AG08395 (cell line): ENCODE measurements at regions not wholly inside any gene's neighbourhood (a gene's known extent, or its start where the extent isn't known, plus 50 kb on each side); places are given as distances from the start of the nearest gene placed in this dataset.

Experiments used
- DNase-seq: peaks from one replicate; pipeline ENCODE4 v3.0.0; 2012; ENCODE audit warnings: mixed read lengths, low spot score

- DNase-seq, result no peak
Observed at GRCh38 chr13:27014406-27015359, 156.9 kb downstream of the USP12 start.

DNA sequence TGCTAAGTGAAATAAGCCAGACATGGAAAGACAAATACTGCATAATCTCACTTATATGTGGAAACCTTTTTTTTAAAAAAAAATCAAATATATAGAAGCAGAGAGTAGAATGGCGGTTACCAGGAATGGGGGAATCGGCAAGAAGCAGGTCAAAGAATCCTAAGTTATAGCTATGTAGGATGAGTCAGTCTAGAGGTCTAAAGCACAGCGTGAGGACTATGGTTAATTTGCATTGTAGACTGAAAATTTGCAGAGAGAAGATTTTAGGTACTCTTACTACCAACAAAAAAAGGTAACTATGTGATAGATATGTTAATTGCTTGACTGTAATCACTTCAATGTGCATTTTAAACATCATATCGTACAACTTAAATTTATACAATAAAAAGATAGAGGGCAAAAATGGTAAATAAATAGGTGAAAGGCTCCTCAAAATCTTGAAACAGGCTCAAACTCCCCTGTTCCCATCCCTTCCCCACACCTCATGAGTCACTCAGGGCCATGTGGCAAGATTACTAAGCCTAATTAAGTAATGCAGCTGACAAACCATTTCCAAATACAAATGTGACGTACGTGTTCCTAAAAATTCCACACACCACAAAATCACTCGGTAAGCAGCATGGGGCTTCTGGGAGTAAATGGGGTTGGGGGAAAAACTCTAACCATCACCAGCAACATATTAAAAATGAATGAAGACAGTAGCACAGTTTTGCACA, 159.0 kb downstream of the USP12 start:
- peak; percentile 88 for DNase-seq

- no peak for DNase-seq
Observed at GRCh38 chr13:27011661-27012060, 159.9 kb downstream of the USP12 start.

DNA sequence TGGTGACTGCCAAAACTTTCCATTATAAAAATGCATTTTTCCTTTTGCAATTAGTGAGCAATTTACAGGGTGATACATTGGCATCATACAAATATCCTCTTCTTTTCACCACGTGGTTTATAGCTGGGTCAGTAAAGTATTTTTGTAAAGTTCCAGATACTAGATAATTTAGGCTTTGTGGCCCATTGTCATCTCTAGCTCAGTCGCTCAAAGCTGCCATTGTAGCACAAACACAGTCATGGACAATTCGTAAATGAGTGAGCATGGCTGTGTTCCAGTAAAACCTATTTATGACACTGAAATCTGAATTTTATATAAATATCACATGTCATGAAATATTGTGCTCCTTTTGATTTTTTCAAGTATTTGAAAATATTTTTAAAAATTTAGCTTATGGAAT, 162.9 kb downstream of the USP12 start:
- DNase-seq, result no peak

- no peak for DNase-seq
Observed at GRCh38 chr13:27007166-27007565, 164.4 kb downstream of the USP12 start.

GRCh38 chr13:27006519-27007161, 165.0 kb downstream of the USP12 start:
- peak; percentile 50 for DNase-seq

DNA sequence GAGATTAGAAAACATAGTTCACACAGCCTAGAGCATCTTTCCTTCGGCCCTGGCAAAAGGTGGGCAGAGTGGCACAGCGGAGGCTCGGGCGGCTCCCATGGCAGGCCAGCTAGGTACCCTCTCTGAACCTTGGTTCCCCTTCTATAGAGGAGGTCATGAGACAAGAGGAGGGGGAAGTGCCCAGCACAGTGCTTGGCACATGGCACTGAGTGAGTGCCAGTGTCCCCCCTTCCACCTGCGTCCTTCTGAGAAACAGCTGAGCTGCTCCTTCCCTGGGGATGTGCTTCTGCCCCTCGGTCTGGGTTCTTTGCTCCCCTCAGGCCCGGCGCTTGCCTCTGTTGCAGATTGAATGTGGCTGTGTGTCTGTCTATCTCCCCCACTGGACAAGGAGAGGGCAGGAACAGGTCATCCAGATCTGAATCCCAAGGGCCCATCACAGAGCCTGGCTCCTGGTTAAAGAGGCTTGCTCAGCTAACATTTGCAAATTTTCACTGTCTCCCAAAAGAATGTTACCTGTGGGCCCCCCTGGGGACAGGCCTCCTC, 165.6 kb downstream of the USP12 start:
- DNase-seq, result no peak

DNA sequence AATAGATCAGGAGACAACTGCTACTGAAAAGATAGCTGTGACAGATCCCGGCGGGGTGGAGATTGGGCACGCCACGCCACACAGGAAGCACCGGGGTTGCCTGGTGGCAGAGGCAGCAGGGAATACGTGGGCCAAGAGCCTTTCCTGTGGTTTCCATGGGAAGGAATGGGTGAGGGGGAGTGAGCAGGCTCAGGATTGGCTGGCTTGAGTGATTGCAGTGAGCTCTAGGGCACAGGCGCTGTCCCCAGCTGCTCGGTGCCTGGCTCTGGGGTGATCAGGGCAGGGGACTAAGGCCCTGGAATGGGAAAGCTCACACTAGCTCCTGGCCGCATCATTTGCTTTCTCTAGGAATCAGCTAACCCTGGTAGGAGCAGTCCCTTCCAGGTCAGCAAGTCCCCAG, 166.1 kb downstream of the USP12 start:
- no peak for DNase-seq

DNA sequence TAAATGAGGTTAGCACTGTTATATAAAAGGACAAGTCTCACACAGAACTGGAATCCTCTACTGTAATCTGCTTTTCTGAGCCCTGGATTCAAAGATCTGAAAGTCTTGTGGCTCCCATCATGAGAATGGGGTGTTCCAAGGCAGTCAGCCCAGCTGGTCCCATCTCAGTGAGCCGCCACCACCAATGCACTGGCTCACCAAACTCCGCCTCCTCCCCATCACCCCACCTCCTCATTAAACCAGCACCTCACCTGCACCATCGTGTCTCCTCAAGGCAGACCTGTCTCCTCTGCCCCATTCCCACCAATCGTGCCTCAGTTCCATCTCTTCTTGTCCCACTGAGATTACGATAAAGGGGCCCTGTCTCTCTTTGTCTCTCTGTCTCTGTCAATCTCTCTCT, 166.7 kb downstream of the USP12 start:
- DNase-seq, result no peak

DNA sequence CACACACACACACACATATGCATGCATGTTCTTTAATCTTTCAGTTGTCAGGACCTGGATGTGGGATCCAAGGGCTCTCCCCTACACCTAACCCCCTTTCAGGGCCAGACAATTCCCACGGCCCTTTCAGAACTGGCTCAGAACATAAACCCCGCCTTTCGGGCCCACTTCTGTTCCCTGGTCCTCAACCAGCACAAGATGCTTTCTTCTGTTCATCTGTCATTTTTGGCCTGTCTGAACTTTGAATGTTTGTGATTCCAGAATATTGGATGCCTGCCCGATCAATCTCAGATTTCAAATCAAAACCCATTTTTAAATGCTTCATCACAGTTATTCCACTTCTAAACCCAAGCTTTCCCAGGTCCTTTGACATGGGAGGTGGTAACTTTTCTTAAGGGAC, 167.3 kb downstream of the USP12 start:
- DNase-seq, result no peak

- DNase-seq, result no peak
Observed at GRCh38 chr13:27001705-27002104, 169.9 kb downstream of the USP12 start.

- DNase-seq, result no peak
Observed at GRCh38 chr13:27000686-27001085, 170.9 kb downstream of the USP12 start.

- no peak for DNase-seq
Observed at GRCh38 chr13:26999499-26999898, 172.1 kb downstream of the USP12 start.

DNA sequence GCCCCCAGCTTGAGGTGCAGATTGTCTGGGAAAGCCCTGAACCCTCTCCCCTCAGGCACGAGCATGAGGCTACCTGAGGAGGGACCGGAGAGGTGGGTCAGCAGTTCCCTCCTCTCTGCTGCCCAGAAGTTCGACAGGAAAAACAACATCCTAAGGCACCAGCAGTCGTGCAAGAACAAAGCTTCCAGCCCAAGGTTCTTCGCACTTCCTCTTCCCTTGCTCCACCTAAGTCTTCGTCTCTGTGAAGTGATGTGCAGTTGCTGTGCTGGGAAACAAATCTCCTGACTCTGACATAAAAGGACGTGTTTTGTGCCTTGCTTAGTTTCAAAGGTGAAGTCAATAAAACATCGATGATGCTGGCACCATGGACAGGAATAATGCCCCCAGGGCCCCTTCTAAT, 173.3 kb downstream of the USP12 start:
- no peak for DNase-seq

DNA sequence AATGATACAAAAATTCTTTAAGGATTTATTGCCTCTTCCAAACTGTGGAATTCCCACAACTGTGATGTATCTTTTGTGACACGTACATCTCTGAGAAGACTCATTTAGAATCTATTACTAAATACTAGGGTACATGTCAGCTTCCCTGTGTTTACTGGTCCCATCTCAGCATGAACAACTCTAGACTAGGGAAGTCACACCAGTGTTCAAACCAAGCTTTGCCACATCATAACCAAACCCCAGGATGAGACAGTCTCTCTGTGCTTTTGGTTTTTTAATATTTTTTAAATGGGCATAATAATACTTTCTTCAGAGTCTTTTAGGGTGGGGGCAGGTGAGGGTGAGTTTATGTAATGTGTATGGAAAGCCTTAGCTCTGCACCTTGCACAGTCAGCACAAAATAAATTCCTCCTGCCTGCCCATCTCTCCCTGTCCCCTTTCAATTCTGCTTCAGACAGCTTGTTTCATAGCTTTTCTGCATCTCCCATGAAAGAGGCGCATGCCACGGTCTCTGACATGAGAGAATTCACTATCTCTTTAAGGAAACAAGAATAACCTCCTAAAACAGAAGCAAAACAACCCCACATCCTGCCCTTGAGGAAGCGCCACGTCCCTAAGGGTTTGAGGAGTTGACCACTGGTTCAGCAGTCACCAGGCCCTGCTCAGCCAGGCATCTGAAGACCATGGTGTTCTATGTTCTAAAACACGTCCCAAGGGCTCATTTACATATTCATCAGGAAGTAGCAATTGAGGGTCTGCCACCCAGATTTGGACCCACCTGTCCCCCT, 174.5 kb downstream of the USP12 start:
- DNase-seq, result no peak

- no peak for DNase-seq
Observed at GRCh38 chr13:26995159-26995558, 176.5 kb downstream of the USP12 start.

DNA sequence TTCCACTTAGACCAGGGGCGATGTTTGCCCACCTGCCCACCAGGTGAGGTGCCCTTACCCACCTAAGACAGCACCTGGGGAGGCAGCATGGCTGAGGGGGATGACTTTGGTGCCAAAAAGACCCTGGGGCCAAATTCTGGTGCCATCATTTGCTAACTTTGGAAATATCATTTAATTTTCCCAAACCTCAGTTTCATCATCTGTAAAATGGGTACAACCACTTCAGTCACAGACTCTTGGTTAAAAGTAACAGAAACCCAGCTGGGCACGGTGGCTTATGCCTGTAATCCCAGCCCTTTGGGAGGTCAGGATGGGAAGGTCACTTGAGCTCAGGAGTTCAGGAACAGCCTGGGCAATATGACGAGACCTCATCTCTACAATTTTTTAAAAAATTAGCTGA, 177.8 kb downstream of the USP12 start:
- no peak for DNase-seq

GRCh38 chr13:26992951-26993719, 178.5 kb downstream of the USP12 start:
- DNase-seq, result no peak

- no peak for DNase-seq
Observed at GRCh38 chr13:26991508-26992181, 180.0 kb downstream of the USP12 start.

DNA sequence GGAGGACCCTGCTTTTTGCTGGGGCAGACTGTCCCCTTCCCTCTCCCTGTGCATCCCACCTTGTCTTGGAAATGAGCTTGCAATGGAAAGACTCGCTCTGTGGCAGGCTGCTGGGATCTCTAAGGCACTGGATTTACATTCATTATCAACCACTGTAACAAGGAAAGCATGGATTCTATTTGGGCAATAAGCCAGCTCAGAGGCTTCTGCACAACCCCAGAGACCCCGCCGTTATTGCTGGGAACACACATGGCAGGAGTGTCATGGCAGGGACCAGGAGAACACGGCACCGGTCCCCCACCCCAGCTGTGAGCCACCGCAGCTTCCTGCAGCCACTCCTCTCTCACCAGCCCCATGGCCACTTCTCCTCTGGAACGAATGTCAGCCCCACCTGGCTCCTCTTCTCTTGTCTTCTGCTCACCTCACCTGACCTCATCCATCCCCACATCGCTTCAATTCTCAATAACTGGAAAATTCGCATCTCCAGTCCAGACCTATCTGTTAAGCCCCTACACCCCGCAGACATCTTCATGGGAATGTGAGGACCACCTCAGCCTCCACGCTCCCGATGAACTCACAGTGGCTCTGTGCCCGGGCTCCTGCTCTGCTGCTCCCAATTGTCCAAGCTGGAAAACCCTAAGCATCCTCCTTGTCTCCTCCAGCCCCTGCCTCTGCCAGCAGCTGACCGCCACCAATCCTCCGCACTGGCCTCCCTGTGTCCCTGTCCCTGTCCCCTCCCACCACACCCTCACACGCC, 181.5 kb downstream of the USP12 start:
- no peak for DNase-seq
